GM23338 (cell line): ENCODE measurements at regions not wholly inside any gene's neighbourhood (a gene's known extent, or its start where the extent isn't known, plus 50 kb on each side); places are given as distances from the start of the nearest gene placed in this dataset.
A peak's percentile ranks its signal among the peaks of the same experiment; 100 is the strongest.

ENCODE experiments used
- ATAC-seq: fragments of 200-7000 bp; cut with Tn5 transposase; 3 replicates; pipeline ENCODE4 v1.9.1; 2020
- DNase-seq: peaks from one replicate; pipeline ENCODE4 v3.0.0-alpha.2; 2015; ENCODE audit warnings: low spot score
- H2AFZ ChIP-seq: fragments of 200-600 bp; sonication (generic); 2 replicates; pipeline ENCODE4 v1.8.0; 2016; ENCODE audit warnings: antibody characterized with exemption, mild to moderate bottlenecking, moderate library complexity
- H3F3A ChIP-seq: fragments of 200-600 bp; sonication (generic); replicated peaks from 2 replicates; pipeline ENCODE4 v1.8.0; 2017; ENCODE audit warnings: antibody characterized with exemption, mixed run types, low read depth
- H3K27ac ChIP-seq: fragments of 200-600 bp; sonication (generic); 2 replicates; pipeline ENCODE4 v1.6.1; 2016; ENCODE audit warnings: low read depth
- H3K27me3 ChIP-seq: fragments of 200-600 bp; sonication (generic); 2 replicates; pipeline ENCODE4 v1.8.0; 2016; ENCODE audit warnings: mild to moderate bottlenecking, mixed run types, moderate library complexity; ENCODE audit not compliant: insufficient read depth
- H3K36me3 ChIP-seq: fragments of 200-600 bp; sonication (generic); 2 replicates; pipeline ENCODE4 v1.8.0; 2016; ENCODE audit warnings: mild to moderate bottlenecking; ENCODE audit not compliant: insufficient read depth
- H3K4me1 ChIP-seq: fragments of 200-600 bp; sonication (generic); 2 replicates; pipeline ENCODE4 v1.8.0; 2016; ENCODE audit warnings: mild to moderate bottlenecking, moderate library complexity; ENCODE audit not compliant: insufficient read depth
- H3K4me2 ChIP-seq: fragments of 200-600 bp; sonication (generic); 2 replicates; pipeline ENCODE4 v1.7.1; 2017; ENCODE audit warnings: mixed run types
- H3K4me3 ChIP-seq: fragments of 200-600 bp; sonication (generic); 2 replicates; pipeline ENCODE4 v1.6.1; 2016; ENCODE audit warnings: mixed run types
- H3K79me2 ChIP-seq: fragments of 200-600 bp; sonication (generic); replicated peaks from 2 replicates; pipeline ENCODE4 v1.8.0; 2017; ENCODE audit warnings: mild to moderate bottlenecking; ENCODE audit not compliant: insufficient read depth
- H3K9me2 ChIP-seq: fragments of 200-600 bp; sonication (generic); 2 replicates; pipeline ENCODE4 v1.8.0; 2017; ENCODE audit not compliant: insufficient read depth
- H4K20me1 ChIP-seq: fragments of 200-600 bp; sonication (generic); replicated peaks from 2 replicates; pipeline ENCODE4 v1.8.0; 2017; ENCODE audit warnings: mild to moderate bottlenecking; ENCODE audit not compliant: insufficient read depth
- H3K27ac Mint-ChIP-seq: 2 replicates; pipeline ENCODE4 v1.8.0; 2020; ENCODE audit warnings: inconsistent platforms, mild to moderate bottlenecking, moderate library complexity, mixed read lengths
- H3K27me3 Mint-ChIP-seq: 3 replicates; pipeline ENCODE4 v1.8.0; 2022; ENCODE audit warnings: low read depth, mild to moderate bottlenecking, moderate library complexity, mixed read lengths, inconsistent platforms; ENCODE audit not compliant: insufficient read depth, poor library complexity
- H3K36me3 Mint-ChIP-seq: 3 replicates; pipeline ENCODE4 v1.8.0; 2021; ENCODE audit warnings: low read depth, mild to moderate bottlenecking, inconsistent platforms, moderate library complexity, mixed read lengths
- H3K4me1 Mint-ChIP-seq: 3 replicates; pipeline ENCODE4 v1.8.0; 2020; ENCODE audit warnings: mild to moderate bottlenecking, inconsistent platforms, mixed read lengths
- H3K4me3 Mint-ChIP-seq: 3 replicates; pipeline ENCODE4 v1.8.0; 2021; ENCODE audit warnings: moderate library complexity, mild to moderate bottlenecking, inconsistent platforms, mixed read lengths
- H3K9me3 Mint-ChIP-seq: 3 replicates; pipeline ENCODE4 v1.8.0; 2020; ENCODE audit warnings: moderate library complexity, mild to moderate bottlenecking, inconsistent platforms, mixed read lengths
- CREB1 ChIP-seq: fragments of 250-450 bp; sonication (Bioruptor Pico); IDR thresholded peaks from 2 replicates; pipeline ENCODE4 v1.5.0; 2020; ENCODE audit warnings: low read depth, mild to moderate bottlenecking, moderate library complexity
- ETS1 ChIP-seq: IDR thresholded peaks from 2 replicates; pipeline ENCODE4 v1.6.1; 2016; ENCODE audit warnings: antibody characterized with exemption
- EZH2 ChIP-seq: fragments of 200-600 bp; sonication (generic); IDR thresholded peaks from one replicate; pipeline ENCODE4 v1.8.0; 2017; ENCODE audit warnings: antibody characterized with exemption, mild to moderate bottlenecking, low read depth; ENCODE audit not compliant: unreplicated experiment
- JUNB ChIP-seq: IDR thresholded peaks from one replicate; pipeline ENCODE4 v1.6.1; 2016; ENCODE audit warnings: antibody characterized with exemption; ENCODE audit not compliant: unreplicated experiment
- NANOG ChIP-seq: IDR thresholded peaks from 2 replicates; pipeline ENCODE4 v1.6.1; 2016; ENCODE audit warnings: antibody characterized with exemption, borderline replicate concordance
- POLR2AphosphoS5 ChIP-seq: IDR thresholded peaks from 2 replicates; pipeline ENCODE4 v1.6.1; 2016; ENCODE audit warnings: antibody characterized with exemption, low read depth
- REST ChIP-seq: IDR thresholded peaks from one replicate; pipeline ENCODE4 v1.6.1; 2018; ENCODE audit warnings: antibody characterized with exemption; ENCODE audit not compliant: unreplicated experiment
- STAT1 ChIP-seq: IDR thresholded peaks from one replicate; pipeline ENCODE4 v1.6.1; 2016; ENCODE audit warnings: antibody characterized with exemption; ENCODE audit not compliant: unreplicated experiment
- ZNF114 ChIP-seq: fragments of 250-450 bp; sonication (Bioruptor Pico); IDR thresholded peaks from 2 replicates; pipeline ENCODE4 v1.5.0; 2020; ENCODE audit warnings: mild to moderate bottlenecking, moderate library complexity
- ZNF331 ChIP-seq: fragments of 250-450 bp; sonication (Bioruptor Pico); IDR thresholded peaks from 2 replicates; pipeline ENCODE4 v1.5.0; 2020; ENCODE audit warnings: low read depth, mild to moderate bottlenecking, moderate library complexity

GRCh38 chr9:25537808-25538207 lies 140.4 kb downstream of the TUSC1 start:
- Mint-ChIP-seq H3K4me3 (no peak overlapping the region), H3K4me1 (peaks cover 14% of the 10 kb centered on the region), H3K36me3 (no peaks in the 10 kb centered on the region), H3K27ac (no peak overlapping the region), H3K27me3 (peaks cover 2% of the 10 kb centered on the region), H3K9me3 (no peaks in the 10 kb centered on the region)
- TF ChIP-seq ZNF114 (CRISPR knock-in tag) (no peak), POLR2AphosphoS5 (no peak), ZNF331 (no peak), JUNB (no peak), CREB1 (no peak), ETS1 (no peak), EZH2 (no peak), NANOG (no peak), STAT1 (no peak), REST (no peak)
- no peaks in the 10 kb centered on the region for H4K20me1 ChIP-seq
- H3K4me3 ChIP-seq, result no peak overlapping the region
- H3K27ac ChIP-seq, result no peak overlapping the region
- no peaks in the 10 kb centered on the region for H3K36me3 ChIP-seq
- H3F3A ChIP-seq, result no peaks in the 10 kb centered on the region
- H2AFZ ChIP-seq, result no peak overlapping the region; the same call in 1 of the 2 replicates
- H3K27me3 ChIP-seq, result no peaks in the 10 kb centered on the region
- H3K9me2 ChIP-seq, result no peaks in the 10 kb centered on the region
- H3K4me2 ChIP-seq, result peak overlapping the region; percentile 11; the same call in 1 of the 2 replicates
- H3K79me2 ChIP-seq, result no peaks in the 10 kb centered on the region
- peaks cover 12% of the 10 kb centered on the region for H3K4me1 ChIP-seq
- DNase-seq, result no peak
- no peak for ATAC-seq

GRCh38 chr9:25519286-25519685 lies 159.0 kb downstream of the TUSC1 start:
- H3K27ac Mint-ChIP-seq, result no peak overlapping the region
- DNase-seq, result no peak
- Histone ChIP-seq H3K79me2 (no peaks in the 10 kb centered on the region), H3K4me1 (no peaks in the 10 kb centered on the region), H4K20me1 (no peaks in the 10 kb centered on the region), H3K27ac (no peak overlapping the region), H3K27me3 (no peaks in the 10 kb centered on the region), H2AFZ (no peak overlapping the region), H3F3A (no peaks in the 10 kb centered on the region), H3K9me2 (no peaks in the 10 kb centered on the region; the same call in 1 of the 2 replicates), H3K36me3 (no peaks in the 10 kb centered on the region), H3K4me3 (no peak overlapping the region), H3K4me2 (no peak overlapping the region)
- no peaks in the 10 kb centered on the region for H3K27me3 Mint-ChIP-seq
- peaks cover 8% of the 10 kb centered on the region; the same call in 2 of the 3 replicates for H3K4me1 Mint-ChIP-seq
- no peaks in the 10 kb centered on the region for H3K36me3 Mint-ChIP-seq
- no peak for ATAC-seq
- no peak overlapping the region for H3K4me3 Mint-ChIP-seq
- no peaks in the 10 kb centered on the region for H3K9me3 Mint-ChIP-seq
- no peak for TF ChIP-seq ZNF114 (CRISPR knock-in tag)
- no peak for TF ChIP-seq REST
- TF ChIP-seq JUNB, result no peak
- no peak for TF ChIP-seq EZH2
